ENCODE measurements at regions not wholly inside any gene's neighbourhood (a gene's known extent, or its start where the extent isn't known, plus 50 kb on each side); places are given as distances from the start of the nearest gene placed in this dataset.

DNA sequence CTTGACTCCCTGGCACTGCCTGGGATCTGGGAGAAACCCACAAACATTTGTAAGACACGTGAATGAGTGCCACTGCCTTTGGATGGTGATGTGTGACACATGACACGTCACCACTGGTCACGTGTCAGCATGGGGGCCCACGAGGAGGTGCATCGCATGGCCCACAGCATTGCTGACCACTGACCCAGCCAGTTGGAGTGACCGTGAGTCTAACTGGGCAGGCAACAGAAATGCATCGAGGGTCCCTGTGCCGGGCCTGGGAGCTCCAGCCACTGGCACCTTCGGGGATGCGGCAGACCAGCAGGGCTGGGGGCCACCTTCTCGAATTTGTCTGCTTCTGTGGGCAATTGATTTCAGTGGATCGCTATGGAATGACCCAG, 121.9 kb upstream of the HDAC4 start:
- Histone ChIP-seq H3K4me1 (ENCODE audit: control insufficient read depth in 1 of 2, extremely low read depth in 1 of 2, insufficient read depth in 2 of 2, low read length in 2 of 2) (no peaks in the 10 kb centered on the region), H3K27ac (ENCODE audit: low read length) (no peak overlapping the region), H3K27me3 (replicated peaks in 1 of 2; ENCODE audit: control insufficient read depth in 2 of 2, extremely low read depth in 1 of 2, insufficient read depth in 2 of 2, low read length in 1 of 2) (peaks cover 0 to 35% of the 10 kb centered on the region in 2 experiments), H3K9me3 (no peaks in the 10 kb centered on the region), H3K4me3 (ENCODE audit: control insufficient read depth in 1 of 2, extremely low read depth in 1 of 2, low read length in 1 of 2) (no peak overlapping the region), H3K36me3 (ENCODE audit: control insufficient read depth in 2 of 2, extremely low read depth in 1 of 2, insufficient read depth in 1 of 2, low read length in 1 of 2) (no peaks in the 10 kb centered on the region)
- no peaks in the 10 kb centered on the region for H3K27me3 Mint-ChIP-seq
- no peak overlapping the region for H3K27ac Mint-ChIP-seq
- H3K9me3 Mint-ChIP-seq, result no peaks in the 10 kb centered on the region
- whole genome bisulfite sequencing (ENCODE audit: insufficient coverage), result 85% methylated on average over 12 of the region's 12 CpGs
- no peak for DNase-seq
- ATAC-seq (replicated peaks in 1 of 4), result no peak
- H3K4me1 Mint-ChIP-seq, result peaks cover 2 to 7% (median 4%) of the 10 kb centered on the region in 3 donors
- H3K36me3 Mint-ChIP-seq, result no peaks in the 10 kb centered on the region
- CTCF ChIA-PET, result no interaction called here
- H3K4me3 Mint-ChIP-seq, result no peak overlapping the region
- POLR2A ChIA-PET, result interaction anchor here in 1 of 2 donors (0.6 kb wide), 1 partner anchor 664 kb away, joined by 6 read pairs; no protein-coding TSS in a partner anchor

GRCh38 chr2:239522002-239522739, 121.4 kb upstream of the HDAC4 start:
- Mint-ChIP-seq H3K4me1 (peaks cover 2 to 7% (median 4%) of the 10 kb centered on the region in 3 donors), H3K4me3 (no peak overlapping the region), H3K9me3 (no peaks in the 10 kb centered on the region), H3K36me3 (no peaks in the 10 kb centered on the region), H3K27me3 (no peaks in the 10 kb centered on the region), H3K27ac (no peak overlapping the region)
- Histone ChIP-seq H3K4me3 (ENCODE audit: control insufficient read depth in 1 of 2, extremely low read depth in 1 of 2, low read length in 1 of 2) (no peak overlapping the region), H3K9me3 (no peaks in the 10 kb centered on the region), H3K4me1 (ENCODE audit: control insufficient read depth in 1 of 2, extremely low read depth in 1 of 2, insufficient read depth in 2 of 2, low read length in 2 of 2) (no peaks in the 10 kb centered on the region), H3K27ac (ENCODE audit: low read length) (no peak overlapping the region), H3K27me3 (replicated peaks in 1 of 2; ENCODE audit: control insufficient read depth in 2 of 2, extremely low read depth in 1 of 2, insufficient read depth in 2 of 2, low read length in 1 of 2) (peaks cover 0 to 39% of the 10 kb centered on the region in 2 experiments), H3K36me3 (ENCODE audit: control insufficient read depth in 2 of 2, extremely low read depth in 1 of 2, insufficient read depth in 1 of 2, low read length in 1 of 2) (no peaks in the 10 kb centered on the region)
- POLR2A ChIA-PET, result no interaction called here
- no peak for ATAC-seq (replicated peaks in 1 of 4)
- CTCF ChIA-PET, result no interaction called here
- 74% methylated on average over 12 of the region's 15 CpGs for WGBS (ENCODE audit: insufficient coverage)
- DNase-seq, result no peak

GRCh38 chr2:239521518-239521815, 120.6 kb upstream of the HDAC4 start:
- 93% methylated on average over 5 of the region's 6 CpGs for WGBS (ENCODE audit: insufficient coverage)
- DNase-seq, result no peak
- Histone ChIP-seq H3K4me3 (ENCODE audit: control insufficient read depth in 1 of 2, extremely low read depth in 1 of 2, low read length in 1 of 2) (no peak overlapping the region), H3K4me1 (ENCODE audit: control insufficient read depth in 1 of 2, extremely low read depth in 1 of 2, insufficient read depth in 2 of 2, low read length in 2 of 2) (no peaks in the 10 kb centered on the region), H3K9me3 (no peaks in the 10 kb centered on the region), H3K27me3 (replicated peaks in 1 of 2; ENCODE audit: control insufficient read depth in 2 of 2, extremely low read depth in 1 of 2, insufficient read depth in 2 of 2, low read length in 1 of 2) (peaks cover 0 to 45% of the 10 kb centered on the region in 2 experiments), H3K36me3 (ENCODE audit: control insufficient read depth in 2 of 2, extremely low read depth in 1 of 2, insufficient read depth in 1 of 2, low read length in 1 of 2) (no peaks in the 10 kb centered on the region), H3K27ac (ENCODE audit: low read length) (no peak overlapping the region)
- H3K27me3 Mint-ChIP-seq, result no peaks in the 10 kb centered on the region
- POLR2A ChIA-PET, result no interaction called here
- no peak overlapping the region for H3K27ac Mint-ChIP-seq
- H3K4me1 Mint-ChIP-seq, result peaks cover 2 to 7% (median 4%) of the 10 kb centered on the region in 3 donors
- CTCF ChIA-PET, result no interaction called here
- no peaks in the 10 kb centered on the region for H3K9me3 Mint-ChIP-seq
- no peaks in the 10 kb centered on the region for H3K36me3 Mint-ChIP-seq
- H3K4me3 Mint-ChIP-seq, result no peak overlapping the region
- no peak for ATAC-seq (replicated peaks in 1 of 4)

DNA sequence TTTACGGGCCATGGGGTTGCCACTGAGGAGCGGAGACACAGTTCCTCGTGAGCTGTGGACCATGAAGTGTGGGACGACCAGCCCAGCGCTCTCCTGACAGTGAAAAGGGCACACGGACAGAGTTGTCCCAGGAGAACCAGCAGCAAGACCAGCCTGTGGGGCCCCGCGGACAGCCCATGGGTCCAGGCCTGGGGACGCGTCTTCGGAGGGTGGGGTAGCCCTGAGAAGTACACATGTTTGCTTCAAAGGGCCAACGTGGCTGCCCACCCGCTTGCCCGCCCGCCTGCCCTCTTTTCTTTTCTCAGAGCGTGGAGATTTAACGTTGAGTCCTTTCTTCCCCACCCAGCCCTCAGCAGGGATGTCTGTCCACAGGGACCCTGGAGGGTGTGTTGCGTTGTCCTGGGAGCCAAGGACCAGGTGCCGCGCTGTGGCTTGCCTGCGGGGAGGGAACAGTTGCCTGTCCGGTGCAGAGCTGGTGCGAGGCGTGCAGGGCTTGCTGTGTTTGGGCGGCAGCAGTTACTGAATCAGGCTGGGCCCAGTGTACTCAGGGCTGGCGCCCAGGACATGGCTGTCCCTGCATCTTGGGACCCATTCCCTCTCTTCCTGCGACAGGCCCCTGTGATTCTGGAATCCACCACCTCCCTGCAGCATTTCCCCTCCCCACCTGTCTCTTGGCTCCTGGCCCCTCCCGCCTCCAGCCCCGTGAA, 120.1 kb upstream of the HDAC4 start:
- H3K36me3 ChIP-seq (ENCODE audit: control insufficient read depth in 2 of 2, extremely low read depth in 1 of 2, insufficient read depth in 1 of 2, low read length in 1 of 2), result no peaks in the 10 kb centered on the region
- no peak overlapping the region for H3K4me3 ChIP-seq (ENCODE audit: control insufficient read depth in 1 of 2, extremely low read depth in 1 of 2, low read length in 1 of 2)
- no peak for DNase-seq
- no peaks in the 10 kb centered on the region for H3K9me3 ChIP-seq
- no peak overlapping the region for H3K27ac ChIP-seq (ENCODE audit: low read length)
- no peaks in the 10 kb centered on the region for H3K27me3 Mint-ChIP-seq
- peaks cover 0 to 46% of the 10 kb centered on the region in 2 experiments for H3K27me3 ChIP-seq (replicated peaks in 1 of 2; ENCODE audit: control insufficient read depth in 2 of 2, extremely low read depth in 1 of 2, insufficient read depth in 2 of 2, low read length in 1 of 2)
- H3K9me3 Mint-ChIP-seq, result no peaks in the 10 kb centered on the region
- no peaks in the 10 kb centered on the region for H3K4me1 ChIP-seq (ENCODE audit: control insufficient read depth in 1 of 2, extremely low read depth in 1 of 2, insufficient read depth in 2 of 2, low read length in 2 of 2)
- POLR2A ChIA-PET, result interaction anchor here in 1 of 2 donors (0.6 kb wide), 1 partner anchor 185 kb away, joined by 6 read pairs; no protein-coding TSS in a partner anchor
- CTCF ChIA-PET, result no interaction called here
- no peak overlapping the region for H3K4me3 Mint-ChIP-seq
- no peak overlapping the region for H3K27ac Mint-ChIP-seq
- H3K4me1 Mint-ChIP-seq, result peaks cover 2 to 7% (median 4%) of the 10 kb centered on the region in 3 donors
- no peaks in the 10 kb centered on the region for H3K36me3 Mint-ChIP-seq
- no peak for ATAC-seq (replicated peaks in 1 of 4)
- WGBS (ENCODE audit: insufficient coverage), result 94% methylated on average over 23 of the region's 29 CpGs

DNA sequence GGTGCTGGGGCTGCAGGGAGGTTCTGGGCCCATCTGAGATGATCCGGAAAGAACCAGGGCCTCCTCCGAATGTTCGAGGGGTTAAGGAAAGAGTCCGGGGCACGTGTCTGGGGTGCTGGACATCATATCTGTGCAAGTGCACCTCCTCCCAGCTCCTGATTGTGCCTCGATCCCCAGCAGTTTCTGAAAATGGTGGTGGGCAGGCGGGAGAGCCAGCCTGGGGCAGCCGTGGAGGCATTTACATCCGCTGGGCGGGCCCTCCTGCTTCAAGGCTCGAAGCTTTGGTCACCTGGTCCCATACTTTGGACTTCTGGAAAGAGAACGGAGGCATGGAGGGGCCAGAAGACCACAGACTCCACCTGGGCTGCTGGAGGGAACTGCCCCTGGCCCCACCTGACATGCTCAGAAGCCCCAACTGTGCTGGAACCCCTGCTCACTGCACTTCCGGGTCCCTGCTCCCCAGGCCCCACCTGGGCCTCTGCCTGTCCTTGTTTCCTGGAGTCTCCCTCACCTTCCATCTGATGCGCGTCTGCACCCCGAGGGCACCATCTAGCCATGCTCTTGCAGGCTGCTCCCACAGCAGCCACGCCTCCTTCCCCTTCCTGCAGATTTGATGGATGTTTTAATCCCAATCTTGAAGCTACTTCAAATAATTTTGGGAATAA, 119.2 kb upstream of the HDAC4 start:
- Histone ChIP-seq H3K27me3 (replicated peaks in 1 of 2; ENCODE audit: control insufficient read depth in 2 of 2, extremely low read depth in 1 of 2, insufficient read depth in 2 of 2, low read length in 1 of 2) (peaks cover 0 to 47% of the 10 kb centered on the region in 2 experiments), H3K4me1 (ENCODE audit: control insufficient read depth in 1 of 2, extremely low read depth in 1 of 2, insufficient read depth in 2 of 2, low read length in 2 of 2) (no peaks in the 10 kb centered on the region), H3K36me3 (ENCODE audit: control insufficient read depth in 2 of 2, extremely low read depth in 1 of 2, insufficient read depth in 1 of 2, low read length in 1 of 2) (no peaks in the 10 kb centered on the region), H3K9me3 (no peaks in the 10 kb centered on the region), H3K27ac (ENCODE audit: low read length) (no peak overlapping the region), H3K4me3 (ENCODE audit: control insufficient read depth in 1 of 2, extremely low read depth in 1 of 2, low read length in 1 of 2) (no peak overlapping the region)
- POLR2A ChIA-PET, result interaction anchor here in 1 of 2 donors (0.6 kb wide), 1 partner anchor 185 kb away, joined by 6 read pairs; no protein-coding TSS in a partner anchor
- CTCF ChIA-PET, result no interaction called here
- no peaks in the 10 kb centered on the region for H3K36me3 Mint-ChIP-seq
- no peak overlapping the region for H3K27ac Mint-ChIP-seq
- H3K4me3 Mint-ChIP-seq, result no peak overlapping the region
- no peak for ATAC-seq (replicated peaks in 1 of 4)
- DNase-seq, result no peak
- 87% methylated on average over 15 of the region's 17 CpGs for WGBS (ENCODE audit: insufficient coverage)
- H3K4me1 Mint-ChIP-seq, result peaks cover 2 to 7% (median 4%) of the 10 kb centered on the region in 3 donors
- no peaks in the 10 kb centered on the region for H3K9me3 Mint-ChIP-seq
- H3K27me3 Mint-ChIP-seq, result no peaks in the 10 kb centered on the region

DNA sequence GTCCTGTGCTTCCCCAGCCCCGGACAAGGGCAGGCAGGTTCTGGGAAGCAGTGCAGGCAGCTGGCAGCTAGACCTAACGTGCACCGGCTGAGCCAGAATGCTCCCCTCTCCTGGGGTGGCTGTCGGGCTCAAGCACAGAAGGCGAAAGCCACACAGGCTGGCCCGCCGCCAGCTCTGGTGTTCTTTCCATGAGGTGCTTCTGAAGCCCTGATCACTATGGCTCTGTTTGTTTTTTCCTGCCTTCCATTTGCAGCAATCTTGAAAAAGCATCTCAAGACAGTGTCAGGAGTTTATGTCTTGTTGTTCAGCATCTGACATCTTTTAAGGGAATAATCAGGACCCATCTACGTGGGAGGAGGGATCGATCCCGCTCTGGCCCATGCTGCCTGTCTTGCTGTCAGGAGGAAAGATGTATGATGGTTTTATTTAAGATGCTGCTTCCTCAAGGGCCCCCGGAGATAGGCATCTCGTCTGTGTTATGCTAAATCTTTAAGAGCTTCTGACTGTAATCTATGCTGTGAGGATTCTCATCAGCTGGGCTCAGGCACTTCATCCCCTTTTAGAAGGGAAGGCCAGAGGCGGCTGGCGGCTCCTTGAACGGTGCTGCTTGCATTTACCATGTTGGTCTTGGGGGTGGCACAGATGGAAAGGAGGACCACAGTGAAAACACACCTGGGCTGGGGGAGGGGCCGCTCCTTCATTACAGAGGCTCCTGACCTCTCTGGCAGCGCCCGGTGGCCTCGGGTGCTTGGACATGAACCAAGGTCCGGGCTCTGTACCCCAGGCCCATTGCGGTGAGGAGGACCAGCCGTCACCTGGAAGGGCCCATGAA, 118.5 kb upstream of the HDAC4 start:
- H3K36me3 Mint-ChIP-seq, result no peaks in the 10 kb centered on the region
- Histone ChIP-seq H3K4me1 (ENCODE audit: control insufficient read depth in 1 of 2, extremely low read depth in 1 of 2, insufficient read depth in 2 of 2, low read length in 2 of 2) (no peaks in the 10 kb centered on the region), H3K4me3 (ENCODE audit: control insufficient read depth in 1 of 2, extremely low read depth in 1 of 2, low read length in 1 of 2) (no peak overlapping the region), H3K9me3 (no peaks in the 10 kb centered on the region), H3K27ac (ENCODE audit: low read length) (no peak overlapping the region), H3K27me3 (replicated peaks in 1 of 2; ENCODE audit: control insufficient read depth in 2 of 2, extremely low read depth in 1 of 2, insufficient read depth in 2 of 2, low read length in 1 of 2) (peaks cover 0 to 47% of the 10 kb centered on the region in 2 experiments), H3K36me3 (ENCODE audit: control insufficient read depth in 2 of 2, extremely low read depth in 1 of 2, insufficient read depth in 1 of 2, low read length in 1 of 2) (no peaks in the 10 kb centered on the region)
- no peaks in the 10 kb centered on the region for H3K9me3 Mint-ChIP-seq
- POLR2A ChIA-PET, result no interaction called here
- DNase-seq (no peak), ATAC-seq (replicated peaks in 1 of 4) (no peak)
- WGBS (ENCODE audit: insufficient coverage), result 60% methylated on average over 18 of the region's 22 CpGs
- H3K27me3 Mint-ChIP-seq, result no peaks in the 10 kb centered on the region
- no peak overlapping the region for H3K4me3 Mint-ChIP-seq
- H3K4me1 Mint-ChIP-seq, result peaks cover 2 to 7% (median 4%) of the 10 kb centered on the region in 3 donors
- no peak overlapping the region for H3K27ac Mint-ChIP-seq
- CTCF ChIA-PET, result no interaction called here
